ENCODE measurements at regions not wholly inside any gene's neighbourhood (a gene's known extent, or its start where the extent isn't known, plus 50 kb on each side); places are given as distances from the start of the nearest gene placed in this dataset.

DNA sequence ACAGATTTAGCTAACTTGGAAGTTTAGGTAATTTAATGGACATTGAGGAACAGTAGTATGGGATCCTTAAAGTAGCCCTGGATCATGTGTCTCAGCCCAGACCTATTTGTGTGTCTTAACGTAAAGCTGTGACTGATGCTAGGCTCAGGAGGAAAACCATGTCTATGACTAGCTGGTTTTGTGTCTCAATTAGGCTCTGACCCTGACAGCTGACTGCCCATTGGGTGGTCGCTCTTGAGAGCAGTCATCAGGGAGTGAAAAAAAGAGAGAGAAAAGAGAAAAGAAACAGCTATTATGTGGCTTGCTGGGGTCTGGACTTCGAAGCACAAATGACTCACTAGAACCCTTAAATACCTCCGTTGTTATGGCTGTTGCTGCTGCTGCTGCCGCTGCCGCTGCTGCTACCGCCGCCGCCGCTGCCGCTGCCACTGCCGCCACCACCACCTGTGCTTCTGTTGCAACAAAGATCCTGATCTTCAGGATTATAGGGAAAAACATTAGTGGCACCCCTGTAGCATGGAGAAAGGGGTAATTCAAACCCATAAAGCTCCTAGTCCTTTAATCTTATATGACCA lies 70.7 kb downstream of the GSPT2 start:
- ATAC-seq (no peak), FAIRE-seq (no peak), DNase-seq (ENCODE audit: low read depth, low spot score) (no peak)
- Histone ChIP-seq H3K27ac (ENCODE audit: control insufficient read depth, insufficient read depth) (no peak overlapping the region), H3K9me3 (replicated peaks; ENCODE audit: control insufficient read depth, insufficient read depth, low read length) (no peaks in the 10 kb centered on the region; the same call in 2 of the 3 replicates), H3K27me3 (replicated peaks in 1 of 2; ENCODE audit: control insufficient read depth in 2 of 2, insufficient read depth in 2 of 2, low read length in 1 of 2) (no peaks in the 10 kb centered on the region), H3K4me3 (no peak overlapping the region), H4K20me1 (ENCODE audit: control insufficient read depth, insufficient read depth) (no peaks in the 10 kb centered on the region), H2AFZ (ENCODE audit: control insufficient read depth, low read depth, low read length) (no peak overlapping the region), H3K4me1 (ENCODE audit: control insufficient read depth, insufficient read depth, low read length) (no peaks in the 10 kb centered on the region), H3K79me2 (ENCODE audit: control insufficient read depth, insufficient read depth, low read length) (no peaks in the 10 kb centered on the region), H3K9ac (ENCODE audit: control insufficient read depth, insufficient read depth, low read length) (no peak overlapping the region), H3K36me3 (ENCODE audit: control insufficient read depth in 2 of 2, insufficient read depth in 2 of 2, low read length in 1 of 2) (no peaks in the 10 kb centered on the region), H3K4me2 (ENCODE audit: control insufficient read depth, insufficient read depth) (no peak overlapping the region)
- WGBS (ENCODE audit: insufficient coverage, insufficient replicate concordance, low lambda C conversion rate, missing lambda C conversion rate): 81% methylated on average over 12 of the region's 12 CpGs
- in situ Hi-C loops (cut with MboI) (no loop called here), intact Hi-C loops (cut with micrococcal nuclease; ENCODE audit: unreplicated experiment) (no loop called here)
- no peak for TF ChIP-seq STAT1 (conservative IDR thresholded peaks at IDR 0.05)
- TF ChIP-seq CEBPB (IDR thresholded peaks at IDR 0.05; ENCODE audit: borderline replicate concordance in 1 of 2, low read depth in 2 of 2, low read length in 2 of 2): no peak
- no peak for TF ChIP-seq CBX3 (IDR thresholded peaks at IDR 0.05; ENCODE audit: borderline replicate concordance, low read depth)
- no peak for TF ChIP-seq LARP7 (IDR thresholded peaks at IDR 0.05)
- TF ChIP-seq, protein P1, sequence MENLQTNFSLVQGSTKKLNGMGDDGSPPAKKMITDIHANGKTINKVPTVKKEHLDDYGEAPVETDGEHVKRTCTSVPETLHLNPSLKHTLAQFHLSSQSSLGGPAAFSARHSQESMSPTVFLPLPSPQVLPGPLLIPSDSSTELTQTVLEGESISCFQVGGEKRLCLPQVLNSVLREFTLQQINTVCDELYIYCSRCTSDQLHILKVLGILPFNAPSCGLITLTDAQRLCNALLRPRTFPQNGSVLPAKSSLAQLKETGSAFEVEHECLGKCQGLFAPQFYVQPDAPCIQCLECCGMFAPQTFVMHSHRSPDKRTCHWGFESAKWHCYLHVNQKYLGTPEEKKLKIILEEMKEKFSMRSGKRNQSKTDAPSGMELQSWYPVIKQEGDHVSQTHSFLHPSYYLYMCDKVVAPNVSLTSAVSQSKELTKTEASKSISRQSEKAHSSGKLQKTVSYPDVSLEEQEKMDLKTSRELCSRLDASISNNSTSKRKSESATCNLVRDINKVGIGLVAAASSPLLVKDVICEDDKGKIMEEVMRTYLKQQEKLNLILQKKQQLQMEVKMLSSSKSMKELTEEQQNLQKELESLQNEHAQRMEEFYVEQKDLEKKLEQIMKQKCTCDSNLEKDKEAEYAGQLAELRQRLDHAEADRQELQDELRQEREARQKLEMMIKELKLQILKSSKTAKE (IDR thresholded peaks at IDR 0.05; ENCODE audit: low read depth, poor library complexity, severe bottlenecking): no peak
- no peak for TF ChIP-seq SPI1 (IDR thresholded peaks at IDR 0.05; ENCODE audit: borderline replicate concordance, insufficient read depth, low read depth, low read length)
- TF ChIP-seq PML (IDR thresholded peaks at IDR 0.05; ENCODE audit: low read length): no peak
- no peak for TF ChIP-seq GATAD2B (conservative IDR thresholded peaks at IDR 0.05; ENCODE audit: low read depth)
- TF ChIP-seq, protein P2, sequence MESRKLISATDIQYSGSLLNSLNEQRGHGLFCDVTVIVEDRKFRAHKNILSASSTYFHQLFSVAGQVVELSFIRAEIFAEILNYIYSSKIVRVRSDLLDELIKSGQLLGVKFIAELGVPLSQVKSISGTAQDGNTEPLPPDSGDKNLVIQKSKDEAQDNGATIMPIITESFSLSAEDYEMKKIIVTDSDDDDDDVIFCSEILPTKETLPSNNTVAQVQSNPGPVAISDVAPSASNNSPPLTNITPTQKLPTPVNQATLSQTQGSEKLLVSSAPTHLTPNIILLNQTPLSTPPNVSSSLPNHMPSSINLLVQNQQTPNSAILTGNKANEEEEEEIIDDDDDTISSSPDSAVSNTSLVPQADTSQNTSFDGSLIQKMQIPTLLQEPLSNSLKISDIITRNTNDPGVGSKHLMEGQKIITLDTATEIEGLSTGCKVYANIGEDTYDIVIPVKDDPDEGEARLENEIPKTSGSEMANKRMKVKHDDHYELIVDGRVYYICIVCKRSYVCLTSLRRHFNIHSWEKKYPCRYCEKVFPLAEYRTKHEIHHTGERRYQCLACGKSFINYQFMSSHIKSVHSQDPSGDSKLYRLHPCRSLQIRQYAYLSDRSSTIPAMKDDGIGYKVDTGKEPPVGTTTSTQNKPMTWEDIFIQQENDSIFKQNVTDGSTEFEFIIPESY (IDR thresholded peaks at IDR 0.05): no peak
- ChIA-PET SMC1A (ENCODE audit: uncharacterized antibody, unreplicated experiment) (no interaction called here), RAD21 (ENCODE audit: unreplicated experiment) (no interaction called here), POLR2A (no interaction called here), CTCF (interaction anchor here (1.0 kb wide), 1 partner anchor 14 kb away, joined by 3 read pairs; no protein-coding TSS in a partner anchor)
- BruUV-seq (replicated peaks): no TSS peak

Data from GM12878 (cell line).